GM12872 (cell line): ENCODE measurements at regions not wholly inside any gene's neighbourhood (a gene's known extent, or its start where the extent isn't known, plus 50 kb on each side); places are given as distances from the start of the nearest gene placed in this dataset.

Experiments
- CTCF ChIP-seq: IDR thresholded peaks from 3 replicates; pipeline ENCODE4 v1.5.1; 2011; ENCODE audit warnings: low read depth, mild to moderate bottlenecking, low read length, moderate library complexity; ENCODE audit not compliant: insufficient read depth

GRCh38 chr1:29390491-29391361 is 154.4 kb downstream of the PTPRU start:
- no peak for TF ChIP-seq CTCF

DNA sequence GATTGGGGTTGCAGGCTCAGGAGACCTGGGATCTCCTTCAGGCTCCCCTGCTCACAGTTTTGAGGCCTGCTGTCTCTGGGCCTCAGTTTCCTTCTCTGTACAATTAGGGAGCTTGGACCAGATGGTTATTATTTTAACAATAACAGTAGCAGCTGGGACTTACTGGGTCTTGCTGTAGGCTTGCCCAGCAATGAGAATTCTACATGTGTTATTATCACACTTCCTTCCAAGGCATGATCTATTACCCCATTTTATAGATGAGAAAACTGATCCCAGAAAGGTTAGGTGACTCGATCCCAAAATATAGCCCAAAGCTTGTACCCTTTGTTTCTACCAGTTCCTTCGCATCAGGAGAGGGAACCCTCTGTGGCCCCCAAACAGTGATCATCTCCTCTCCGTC is 153.8 kb downstream of the PTPRU start:
- TF ChIP-seq CTCF = no peak

- TF ChIP-seq CTCF = no peak
Measured at GRCh38 chr1:29389533-29390041, 153.3 kb downstream of the PTPRU start.

- TF ChIP-seq CTCF = no peak
Measured at GRCh38 chr1:29388884-29389283, 152.6 kb downstream of the PTPRU start.

DNA sequence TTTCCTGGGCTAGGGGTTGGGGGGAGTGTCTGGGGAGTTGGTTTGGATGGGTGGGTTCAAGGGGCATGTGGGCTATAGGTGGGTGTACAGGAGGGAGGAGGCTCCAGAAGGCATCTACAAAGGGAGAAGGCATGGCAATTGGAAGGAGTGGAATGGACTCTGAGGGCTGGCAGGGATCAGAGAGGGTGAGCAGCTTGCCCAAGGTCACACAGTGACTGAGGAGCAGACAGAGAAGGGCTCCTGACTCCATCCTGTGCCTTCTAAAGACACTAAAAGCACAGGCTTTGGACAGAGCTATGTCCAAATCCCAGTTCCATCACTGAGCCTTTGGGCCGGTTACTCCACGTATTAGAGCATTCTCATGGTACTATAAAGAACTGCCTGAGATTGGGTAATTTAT is 151.8 kb downstream of the PTPRU start:
- no peak for TF ChIP-seq CTCF

DNA sequence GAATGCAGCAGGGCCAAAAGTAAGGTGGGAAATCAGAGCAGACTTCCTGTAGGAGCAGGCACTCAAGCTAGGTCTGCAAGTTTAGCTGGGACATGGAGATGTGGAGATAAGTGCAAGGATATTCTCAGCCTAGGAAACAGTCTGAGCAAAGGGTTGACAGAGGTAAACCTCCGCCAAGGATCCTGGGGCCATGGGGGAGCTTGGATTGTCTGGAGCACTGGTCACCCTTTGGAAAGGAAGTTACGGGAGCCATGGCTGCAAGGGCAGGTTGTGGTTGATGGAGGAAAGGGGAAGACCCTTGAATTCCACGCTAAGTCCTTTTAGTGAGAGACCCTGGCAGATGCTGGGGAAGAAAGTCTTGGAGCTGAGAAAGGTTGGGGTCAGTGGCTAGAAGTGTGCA is 150.9 kb downstream of the PTPRU start:
- TF ChIP-seq CTCF = no peak

DNA sequence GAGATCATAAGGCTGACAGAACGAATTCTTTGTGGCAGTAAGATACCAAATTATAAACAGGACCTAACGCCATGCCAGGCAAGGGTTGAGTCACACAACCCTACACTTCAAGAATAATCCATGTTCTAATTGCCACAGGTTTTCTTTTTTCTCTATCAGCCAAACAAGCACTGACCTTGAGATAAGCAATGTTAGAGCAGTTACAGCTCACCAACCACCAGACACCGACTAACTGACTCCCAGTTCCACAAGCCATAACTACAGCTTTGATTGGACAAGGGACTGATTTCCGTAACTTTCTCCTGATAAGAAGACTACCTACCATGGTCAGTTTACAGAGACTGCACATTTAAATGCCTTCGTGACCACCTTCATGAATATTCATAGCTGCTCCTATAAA is 149.6 kb downstream of the PTPRU start:
- TF ChIP-seq CTCF = no peak
